Stimulated activated CD8-positive, alpha-beta memory T cell treated with anti-CD3 and anti-CD28 coated beads, Interleukin-15, amount 100 ng/mL, for 1 hour (primary cell): ENCODE measurements at regions not wholly inside any gene's neighbourhood (a gene's known extent, or its start where the extent isn't known, plus 50 kb on each side); places are given as distances from the start of the nearest gene placed in this dataset.

Experiments
- DNase-seq: peaks from one replicate; pipeline ENCODE4 v3.0.0-alpha.2; 2020; ENCODE audit warnings: low read depth

DNA sequence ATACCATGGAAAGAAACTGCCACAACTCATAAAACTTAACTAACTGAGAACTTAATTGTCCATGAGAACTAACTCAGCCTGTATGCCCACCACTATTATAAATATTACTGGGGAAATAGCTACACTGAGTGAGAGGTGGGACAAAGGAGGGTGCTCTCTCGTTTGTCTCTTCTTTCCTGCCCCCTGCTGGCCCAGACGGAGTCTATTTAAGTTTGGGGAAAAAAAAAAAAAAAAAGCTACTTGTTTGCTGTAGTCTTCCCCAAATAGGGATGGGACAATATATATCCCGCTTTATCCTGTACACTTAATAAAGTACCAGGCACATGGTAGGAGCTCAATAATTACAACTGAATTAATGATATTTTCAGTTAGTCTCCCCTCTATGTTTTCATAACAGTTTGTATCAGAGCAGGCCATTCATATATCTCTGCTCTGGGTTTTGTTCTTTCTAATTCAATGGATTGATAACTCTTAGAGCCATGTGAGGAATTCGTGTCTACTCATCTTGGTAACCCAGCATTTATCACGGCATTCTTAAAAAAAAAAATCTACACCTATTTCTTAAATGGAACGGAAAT, 647.6 kb upstream of the PKDCC start:
- no peak for DNase-seq

DNA sequence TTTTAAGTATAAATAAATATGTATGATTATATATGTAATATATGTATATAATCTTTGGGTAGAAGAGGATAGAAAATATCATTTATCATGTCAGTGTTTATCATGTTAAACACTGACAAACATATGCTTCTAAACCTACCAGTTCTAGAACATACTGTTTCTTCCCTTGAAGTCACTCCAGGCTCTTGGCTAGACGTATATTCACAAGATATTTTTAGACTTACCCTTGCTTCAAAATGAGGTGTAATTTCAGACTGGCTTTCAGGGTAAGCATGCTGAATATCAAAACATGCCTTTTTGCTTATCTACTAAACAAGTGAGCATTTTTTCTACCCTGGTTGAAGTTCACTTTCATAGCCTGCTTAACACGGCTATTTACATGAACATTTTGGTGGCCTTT, 642.4 kb upstream of the PKDCC start:
- no peak for DNase-seq

DNA sequence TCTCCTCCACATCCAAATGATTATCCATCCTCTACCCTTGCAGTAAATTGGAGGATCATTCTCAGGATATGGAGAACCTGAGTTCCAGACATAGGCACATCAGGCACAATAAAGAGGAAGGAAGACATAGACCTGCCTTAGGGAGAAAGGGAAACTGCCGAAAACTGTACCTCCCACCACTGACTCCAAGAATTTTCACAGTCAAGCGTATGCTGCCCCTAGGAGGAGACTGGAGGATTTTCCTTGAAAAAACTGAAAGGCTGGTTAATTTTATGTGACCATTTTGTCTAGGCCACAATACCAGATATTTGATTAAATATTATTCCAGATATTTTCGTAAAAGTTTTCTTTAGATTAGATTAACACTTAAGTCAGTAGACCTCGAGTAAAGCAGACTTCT, 638.5 kb upstream of the PKDCC start:
- no peak for DNase-seq

DNA sequence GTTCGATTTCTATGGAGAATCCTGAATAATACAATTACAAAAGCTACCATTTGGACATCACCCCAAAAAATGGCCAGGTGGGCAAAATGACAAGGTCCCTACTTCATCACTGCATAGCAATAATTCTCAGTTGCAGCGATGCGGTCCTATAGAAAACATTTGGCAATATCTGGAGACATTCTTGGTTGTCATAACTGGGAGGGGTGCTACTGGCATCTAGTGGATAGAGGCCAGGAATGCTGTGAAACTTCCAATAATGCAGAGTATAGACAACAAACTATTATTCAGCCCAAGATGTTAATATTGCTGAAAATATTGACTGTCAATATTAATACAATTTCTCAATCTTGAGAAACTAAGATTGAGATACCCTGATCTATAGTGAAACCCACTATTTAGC, 637.8 kb upstream of the PKDCC start:
- no peak for DNase-seq

DNA sequence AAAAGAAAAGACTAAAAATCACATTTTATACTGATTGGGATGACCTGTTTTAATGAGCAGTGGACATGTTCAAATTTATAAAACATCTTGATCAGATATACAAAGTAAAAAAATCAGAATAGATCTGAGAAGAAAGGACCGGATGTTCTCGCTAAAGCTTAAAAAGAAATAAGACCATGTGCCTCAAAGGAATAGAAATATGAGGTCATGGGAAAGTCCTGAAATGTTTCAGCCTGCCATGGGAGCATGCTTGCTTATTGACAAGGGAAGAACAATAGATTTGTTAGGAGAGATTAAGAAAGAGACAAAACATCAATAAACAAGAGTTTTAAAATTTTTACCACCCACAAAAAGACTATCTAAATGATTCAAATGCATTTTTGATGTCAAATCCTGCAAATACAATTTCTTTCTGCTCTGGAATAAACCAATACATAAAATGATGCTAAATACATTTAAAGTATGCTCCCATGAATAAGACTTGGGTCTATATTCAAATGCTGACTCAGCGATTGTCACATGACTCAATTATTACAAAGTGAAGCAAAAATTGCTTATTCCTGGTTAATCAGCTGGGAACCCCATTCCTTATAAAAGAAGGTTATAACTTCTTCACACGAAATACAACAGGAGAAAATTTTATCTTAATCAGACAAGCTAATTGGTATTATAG, 633.9 kb upstream of the PKDCC start:
- no peak for DNase-seq

DNA sequence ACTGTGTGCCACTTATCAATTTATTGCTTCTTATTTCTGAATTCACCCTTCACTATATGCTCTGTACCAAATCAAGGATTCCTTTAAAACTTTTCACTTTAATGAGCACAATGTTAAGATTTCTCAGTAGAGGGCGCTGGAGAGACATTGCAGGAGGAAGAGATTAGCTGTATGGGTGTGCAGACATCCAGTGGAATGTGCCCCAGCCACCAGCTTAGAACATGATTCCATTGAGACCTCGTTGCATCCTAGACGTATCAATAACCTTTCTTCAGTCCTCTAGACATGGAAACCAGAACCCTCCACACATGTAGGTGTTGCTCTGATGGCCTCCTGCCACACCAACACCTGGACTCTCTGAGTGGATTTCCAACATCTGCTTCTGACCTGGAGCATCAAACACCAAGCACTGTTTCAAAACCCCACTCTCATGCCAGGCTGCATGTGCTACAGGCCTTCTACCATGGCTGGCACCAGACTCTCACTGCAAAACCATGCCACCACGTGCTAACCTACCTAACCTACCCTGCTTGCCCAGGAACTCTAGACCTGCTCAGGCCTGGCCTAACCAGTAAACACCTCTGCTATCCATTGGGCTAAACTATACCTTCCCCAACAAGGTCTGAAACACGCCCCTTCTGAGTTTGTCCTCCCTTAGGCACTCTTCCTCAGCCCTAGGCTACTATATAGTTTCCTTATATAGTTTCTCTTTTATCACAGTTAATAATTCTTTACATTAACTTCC, 633.2 kb upstream of the PKDCC start:
- DNase-seq: no peak

DNA sequence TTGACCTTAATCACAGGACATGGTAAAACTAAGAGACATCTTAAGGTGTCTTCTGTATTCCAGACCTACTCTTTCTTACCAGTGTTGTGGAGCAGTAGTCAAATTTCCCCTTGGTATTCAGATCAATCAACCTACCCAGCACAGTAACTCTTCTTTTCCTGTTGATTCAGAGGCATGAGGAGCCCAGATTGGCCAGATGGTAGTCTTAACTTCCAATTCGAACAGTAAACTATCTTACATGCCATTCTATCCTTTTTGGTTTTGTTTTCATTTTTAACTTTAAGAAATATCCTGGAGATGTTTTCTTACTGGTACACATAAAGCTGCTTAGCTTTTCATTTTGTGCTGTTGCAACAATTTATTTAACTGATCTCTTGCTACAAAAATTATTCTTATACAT, 630.3 kb upstream of the PKDCC start:
- DNase-seq: no peak

DNA sequence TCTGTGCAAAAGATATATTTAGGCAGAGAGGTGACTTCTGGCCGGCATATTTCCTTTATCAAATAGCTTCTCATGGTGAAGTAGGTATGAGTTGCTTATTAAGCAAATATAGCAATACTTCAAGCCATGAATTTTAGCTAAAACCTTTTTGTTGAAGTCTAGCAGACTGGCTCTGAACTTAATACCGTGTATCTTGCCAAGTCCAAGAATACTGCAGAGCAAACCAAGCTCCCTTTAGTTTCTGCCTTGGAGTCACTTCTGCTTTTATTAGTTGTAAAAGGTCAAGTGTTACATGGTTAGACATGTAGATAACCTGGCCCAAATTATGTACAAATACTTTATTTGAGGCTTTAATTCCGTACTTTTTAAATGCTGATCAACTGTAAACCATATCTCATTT, 627.6 kb upstream of the PKDCC start:
- no peak for DNase-seq

DNA sequence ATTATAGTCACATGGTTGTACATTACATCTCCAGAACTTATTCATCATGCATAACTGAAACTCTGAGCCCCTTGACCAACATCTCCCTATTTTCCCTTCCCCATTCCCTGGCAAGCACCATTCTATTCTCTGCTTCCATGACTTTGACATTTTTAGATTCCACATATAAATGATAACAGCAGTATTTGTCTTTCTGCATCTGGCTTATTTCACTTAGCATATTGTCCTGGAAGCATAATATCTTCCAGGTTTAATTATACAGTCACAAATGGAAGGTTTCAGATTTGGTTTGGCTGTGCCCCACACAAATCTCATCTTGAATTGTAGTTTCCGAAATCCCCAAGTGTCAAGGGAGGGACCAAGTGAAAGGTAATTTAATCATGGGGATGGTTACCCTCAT, 626.9 kb upstream of the PKDCC start:
- no peak for DNase-seq

DNA sequence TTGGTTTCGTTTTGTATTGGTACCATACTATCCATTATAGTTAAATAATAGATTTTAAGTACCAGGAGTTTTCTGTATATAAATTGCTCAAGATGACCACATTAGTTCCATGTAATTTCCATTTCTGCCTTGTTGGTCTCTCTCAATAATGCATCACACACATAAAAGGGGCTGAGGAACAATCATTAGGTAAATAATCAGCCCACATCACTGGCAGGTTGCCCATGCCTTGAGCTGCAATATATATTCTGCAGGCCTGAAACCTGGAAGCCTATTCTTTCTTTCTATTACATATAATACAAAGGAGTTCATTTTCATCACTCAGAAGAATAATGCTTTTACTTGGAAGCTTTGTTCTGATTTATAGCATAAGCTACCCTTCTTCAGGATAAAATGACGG, 616.1 kb upstream of the PKDCC start:
- no peak for DNase-seq

DNA sequence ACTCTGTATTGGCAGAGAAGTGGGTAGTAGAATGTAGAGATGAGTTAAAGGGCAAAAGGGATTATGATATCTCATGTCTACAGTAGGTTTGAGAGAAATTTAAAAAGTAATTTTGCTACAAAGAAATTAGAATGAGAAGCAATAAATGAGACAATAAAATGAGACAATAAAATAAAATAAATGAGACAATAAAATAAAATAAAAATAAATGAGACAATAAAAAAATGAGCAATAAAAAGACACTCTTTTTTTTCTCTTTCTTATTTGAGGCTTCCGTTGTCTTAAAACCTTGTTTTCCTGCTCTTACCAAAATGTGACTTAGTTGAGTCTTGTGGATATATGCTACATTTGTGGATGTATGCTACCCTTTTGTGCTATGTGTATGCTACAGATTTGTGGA, 615.4 kb upstream of the PKDCC start:
- no peak for DNase-seq

DNA sequence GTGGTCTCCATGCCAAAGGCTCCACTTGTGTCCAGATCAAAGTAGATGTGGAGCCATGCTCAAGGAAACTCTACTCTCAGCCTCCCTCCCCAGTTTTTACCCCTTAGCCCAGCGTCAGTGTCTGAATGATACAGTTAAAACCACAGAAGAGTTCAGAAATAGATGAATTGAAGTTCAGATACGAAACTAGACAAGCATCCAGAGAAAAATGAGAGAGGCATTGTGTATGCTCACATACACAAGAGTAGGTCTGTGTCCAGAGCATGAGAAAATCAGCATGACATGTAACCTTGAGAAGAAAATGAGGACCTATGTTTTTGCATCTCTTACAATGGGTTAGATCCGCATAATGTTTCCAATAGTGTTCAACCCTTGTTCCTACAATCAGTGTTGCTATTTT, 612.8 kb upstream of the PKDCC start:
- no peak for DNase-seq

DNA sequence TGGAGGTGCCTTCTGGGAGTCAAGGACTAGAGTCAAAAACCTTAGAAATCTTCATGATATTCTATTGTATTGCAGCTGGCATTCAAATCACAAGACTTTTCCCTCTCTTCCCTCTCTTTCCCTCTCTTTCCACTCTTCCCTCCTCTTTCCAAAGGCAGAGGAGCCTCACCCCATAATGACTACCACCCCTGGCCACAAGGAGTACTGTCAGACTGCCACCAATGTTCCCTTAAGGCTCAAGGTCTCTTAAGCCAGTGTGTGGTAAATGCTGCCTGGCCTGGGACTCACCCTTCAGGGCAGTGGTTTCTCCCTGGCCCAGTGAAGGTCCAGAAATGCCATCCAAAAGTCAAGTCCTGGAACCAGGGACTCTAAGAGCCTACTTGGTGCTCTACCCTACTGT, 605.9 kb upstream of the PKDCC start:
- DNase-seq: no peak

DNA sequence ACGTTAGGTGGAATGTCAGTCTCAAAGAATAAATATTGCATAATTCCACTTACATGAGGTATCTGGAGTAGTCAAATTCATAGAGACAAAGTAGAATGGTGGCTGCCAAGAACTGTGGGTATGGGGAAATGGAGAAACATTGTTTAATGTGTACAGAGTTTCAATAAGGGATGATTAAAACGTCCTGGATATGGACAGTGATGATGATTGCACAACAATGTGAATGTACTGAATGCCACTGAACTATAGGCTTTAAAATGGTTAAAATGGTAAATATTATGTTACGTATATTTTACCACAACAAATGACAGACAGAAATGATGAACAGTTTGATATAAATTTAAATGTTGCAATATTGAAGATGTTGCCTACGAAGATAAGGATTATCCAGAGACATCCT, 602.0 kb upstream of the PKDCC start:
- no peak for DNase-seq

DNA sequence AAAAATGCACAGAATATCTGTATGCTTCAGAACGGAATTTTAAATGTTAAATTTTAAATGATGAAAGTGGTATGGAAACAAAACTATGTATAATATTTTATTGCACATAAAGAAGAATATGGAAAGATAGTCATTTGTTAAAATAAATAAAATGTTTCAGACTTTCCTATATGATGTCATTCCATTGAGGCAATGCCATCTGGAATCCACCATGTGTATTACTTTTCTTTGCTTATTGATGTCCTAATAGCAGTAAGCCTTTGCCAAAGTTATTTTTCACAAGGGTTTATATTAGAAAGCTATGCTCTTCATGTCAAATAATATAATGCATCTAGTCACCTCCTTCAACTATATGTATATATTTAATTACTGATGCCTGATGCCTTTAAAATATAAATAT, 601.6 kb upstream of the PKDCC start:
- no peak for DNase-seq

DNA sequence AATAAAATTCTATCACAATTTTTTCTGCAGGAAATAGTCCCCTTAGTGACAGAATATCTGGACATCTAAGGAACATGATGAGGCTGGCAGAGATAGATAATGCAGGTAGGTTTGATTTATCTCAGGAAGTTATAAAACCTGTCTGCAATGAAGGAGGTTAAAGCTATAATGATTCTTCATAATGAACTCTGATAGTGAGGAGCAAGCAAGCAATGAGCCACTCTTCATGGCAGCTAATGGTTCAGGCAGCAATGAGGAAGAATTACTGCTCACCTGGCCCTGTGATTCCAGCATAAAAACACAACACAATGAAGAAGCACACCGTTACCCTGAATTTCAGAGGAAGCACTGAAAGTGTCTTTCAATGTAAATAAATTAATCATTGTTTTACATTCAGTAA, 599.6 kb upstream of the PKDCC start:
- DNase-seq: no peak

DNA sequence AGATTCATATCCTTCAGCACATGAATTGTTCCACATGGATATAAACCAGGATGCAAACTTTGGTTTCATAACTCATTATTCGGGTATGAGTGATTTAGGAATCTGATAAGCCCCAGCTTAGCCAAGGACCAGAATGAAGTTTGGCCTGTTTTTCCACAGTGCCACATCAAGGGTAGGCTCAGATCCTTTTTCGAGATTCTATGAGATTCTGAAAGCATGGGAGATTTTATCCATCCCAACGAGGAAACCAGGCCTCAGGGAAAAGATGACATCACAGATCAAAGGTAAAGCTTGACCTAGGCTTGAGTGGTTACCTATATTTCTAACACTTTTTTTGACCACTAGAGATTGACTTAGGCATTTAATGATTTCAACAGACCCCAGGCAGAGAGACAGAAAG, 590.8 kb upstream of the PKDCC start:
- no peak for DNase-seq

DNA sequence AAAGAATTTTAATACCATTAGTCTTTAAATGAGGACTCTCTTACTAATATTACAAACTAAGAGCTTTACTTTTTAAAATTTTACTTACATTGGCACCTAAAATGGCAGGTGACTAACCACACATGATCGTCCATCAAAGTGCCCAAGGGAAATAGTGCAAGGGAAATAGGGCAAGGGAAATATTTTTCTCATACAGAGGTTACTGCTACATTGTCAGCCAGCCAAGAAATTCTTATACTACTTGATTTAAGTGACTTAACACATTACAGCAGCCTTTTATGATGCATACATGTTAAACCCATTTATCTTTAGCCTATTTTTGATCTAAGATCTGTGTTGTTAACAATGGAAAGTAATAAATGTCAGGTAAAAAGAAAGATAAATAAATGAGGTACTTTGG, 587.2 kb upstream of the PKDCC start:
- no peak for DNase-seq

DNA sequence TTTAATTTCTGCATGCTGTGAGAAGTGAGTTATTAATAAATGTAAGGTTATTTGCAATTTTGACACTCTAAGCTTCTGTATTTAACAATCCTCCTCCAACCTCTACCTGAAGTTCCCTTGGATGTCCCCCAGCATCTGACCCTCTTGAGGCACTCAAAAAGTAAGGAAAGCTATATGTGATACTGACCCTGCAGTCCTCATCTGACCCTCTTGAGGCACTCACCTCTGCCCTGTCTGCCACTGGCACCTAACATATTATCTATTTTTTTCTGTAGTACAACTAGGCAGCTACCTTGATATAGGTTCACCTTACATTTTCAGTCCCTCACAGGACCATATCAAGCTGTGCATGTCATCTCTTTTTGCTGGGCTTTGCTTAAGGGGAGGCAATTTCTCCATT, 583.4 kb upstream of the PKDCC start:
- no peak for DNase-seq

DNA sequence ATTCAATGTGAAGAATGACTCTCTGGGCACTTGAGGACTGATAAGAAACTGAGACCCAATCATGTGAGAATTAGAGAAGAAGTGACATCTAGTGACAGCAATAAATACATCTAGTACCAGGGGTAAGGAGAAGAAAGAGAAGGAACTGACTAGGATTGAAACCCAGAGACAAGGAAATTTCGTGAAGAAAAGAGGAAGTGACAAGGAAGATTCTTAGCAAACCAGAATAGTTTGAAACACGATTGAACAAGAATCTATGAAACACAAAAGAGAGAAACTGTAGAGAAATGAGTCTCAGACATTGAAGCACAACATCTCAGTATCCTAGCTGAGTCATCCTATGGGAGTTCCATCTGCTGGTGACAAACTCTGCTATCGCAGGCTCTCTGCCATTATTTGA, 571.9 kb upstream of the PKDCC start:
- no peak for DNase-seq

DNA sequence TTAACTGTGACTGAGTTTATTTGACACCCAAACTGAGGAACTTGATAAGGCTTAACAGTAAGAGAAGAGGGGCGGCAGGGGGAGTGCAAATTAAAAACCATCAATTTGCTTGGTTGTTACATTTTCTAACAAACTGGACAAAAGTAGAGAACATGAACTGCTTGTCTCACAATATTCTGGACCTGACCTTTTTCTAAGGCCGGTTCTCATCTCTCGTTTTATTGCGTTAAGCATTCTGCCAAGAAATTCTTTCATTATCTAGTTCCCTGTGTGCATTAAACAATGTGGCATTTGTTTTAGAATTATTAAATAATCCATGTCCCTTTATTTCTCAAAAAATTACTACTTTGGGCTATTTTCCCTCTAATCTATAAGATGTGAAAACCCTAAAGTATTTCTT, 565.2 kb upstream of the PKDCC start:
- DNase-seq: no peak

DNA sequence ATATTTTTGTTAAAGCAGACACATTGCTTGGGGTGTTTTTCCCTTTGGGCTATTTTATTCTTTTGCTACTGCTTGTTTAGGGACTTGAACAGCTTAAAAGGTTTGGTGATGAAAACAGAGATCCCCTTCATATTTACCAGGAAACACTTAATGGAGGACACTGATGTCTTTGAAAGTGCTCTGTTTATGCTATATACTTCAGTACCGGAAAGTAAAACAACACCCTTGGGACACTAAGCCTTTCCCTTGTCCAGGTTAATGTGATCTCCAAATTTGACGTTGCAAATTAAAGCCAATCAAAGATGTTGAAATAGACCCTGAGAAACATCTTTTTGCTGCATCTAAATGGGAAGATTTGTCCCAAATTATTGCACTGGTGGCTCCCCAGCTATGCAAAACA, 564.6 kb upstream of the PKDCC start:
- no peak for DNase-seq

DNA sequence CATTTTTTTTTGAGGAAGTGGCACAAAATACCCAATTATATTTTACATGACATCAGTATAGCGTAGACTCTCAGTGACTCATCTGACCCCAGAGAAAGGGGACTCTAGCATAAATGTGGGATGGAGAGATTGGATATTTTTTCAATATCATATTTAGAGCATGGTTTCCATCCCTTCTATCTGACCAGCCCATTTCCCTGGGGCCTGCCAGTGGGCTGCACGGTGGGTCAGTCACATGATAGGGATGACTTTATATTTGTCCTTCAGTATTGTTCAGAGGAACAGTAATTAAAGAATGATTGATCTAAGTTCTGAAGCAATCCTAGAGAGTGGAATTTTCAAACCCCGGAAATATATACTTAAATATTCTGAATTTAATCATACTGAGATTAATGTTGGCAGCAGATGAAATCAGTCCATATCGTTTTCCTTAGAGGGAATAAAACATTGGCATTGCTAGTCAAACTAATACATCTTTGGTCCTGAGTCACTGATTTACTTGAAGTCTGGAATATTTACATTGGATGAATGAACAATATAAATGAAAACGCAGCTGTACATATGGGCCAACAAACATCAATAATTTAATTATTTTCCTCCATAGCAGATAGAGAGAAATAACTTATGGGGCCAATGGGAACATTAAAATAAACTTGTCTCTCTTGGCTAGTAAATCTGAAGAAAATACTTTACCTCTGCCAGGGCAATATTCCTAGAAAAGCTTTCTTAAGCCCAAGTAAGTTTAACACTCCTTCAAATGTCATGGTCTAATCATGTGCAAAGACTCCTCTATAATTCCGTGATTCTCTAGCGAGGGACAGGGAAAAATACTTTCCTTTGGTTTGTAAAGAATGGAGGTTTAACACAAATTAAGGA, 563.6 kb upstream of the PKDCC start:
- DNase-seq: no peak
